ENCODE measurements at regions not wholly inside any gene's neighbourhood (a gene's known extent, or its start where the extent isn't known, plus 50 kb on each side); places are given as distances from the start of the nearest gene placed in this dataset.

GRCh38 chr10:9681655-9682054 lies 1336.0 kb upstream of the CELF2 start:
- H3K27me3 Mint-ChIP-seq = no peaks in the 10 kb centered on the region
- H3K4me1 Mint-ChIP-seq (ENCODE audit: low read depth) = no peaks in the 10 kb centered on the region
- H3K4me3 Mint-ChIP-seq (ENCODE audit: low read depth) = no peak overlapping the region
- peaks cover 10% of the 10 kb centered on the region for H3K9me3 Mint-ChIP-seq (ENCODE audit: low read depth)
- H3K36me3 Mint-ChIP-seq (ENCODE audit: insufficient read depth) = peaks cover 1% of the 10 kb centered on the region
- DNase-seq (ENCODE audit: low spot score, unreplicated experiment) = no peak
- no peak overlapping the region for H3K27ac Mint-ChIP-seq
- no peak for TF ChIP-seq CTCF (IDR thresholded peaks at IDR 0.05; ENCODE audit: unreplicated experiment)

GRCh38 chr10:9682802-9683201 lies 1334.9 kb upstream of the CELF2 start:
- no peak for TF ChIP-seq CTCF (IDR thresholded peaks at IDR 0.05; ENCODE audit: unreplicated experiment)
- H3K4me3 Mint-ChIP-seq (ENCODE audit: low read depth) = no peak overlapping the region
- peaks cover 1% of the 10 kb centered on the region for H3K36me3 Mint-ChIP-seq (ENCODE audit: insufficient read depth)
- H3K4me1 Mint-ChIP-seq (ENCODE audit: low read depth) = no peaks in the 10 kb centered on the region
- H3K27ac Mint-ChIP-seq = no peak overlapping the region
- no peak for DNase-seq (ENCODE audit: low spot score, unreplicated experiment)
- H3K9me3 Mint-ChIP-seq (ENCODE audit: low read depth) = peaks cover 10% of the 10 kb centered on the region
- no peaks in the 10 kb centered on the region for H3K27me3 Mint-ChIP-seq

GRCh38 chr10:9684186-9684585 lies 1333.5 kb upstream of the CELF2 start:
- Mint-ChIP-seq H3K27me3 (no peaks in the 10 kb centered on the region), H3K9me3 (ENCODE audit: low read depth) (peaks cover 10% of the 10 kb centered on the region), H3K36me3 (ENCODE audit: insufficient read depth) (peaks cover 1% of the 10 kb centered on the region), H3K4me3 (ENCODE audit: low read depth) (no peak overlapping the region), H3K4me1 (ENCODE audit: low read depth) (no peaks in the 10 kb centered on the region), H3K27ac (no peak overlapping the region)
- DNase-seq (ENCODE audit: low spot score, unreplicated experiment) = no peak
- TF ChIP-seq CTCF (IDR thresholded peaks at IDR 0.05; ENCODE audit: unreplicated experiment) = no peak

GRCh38 chr10:9685596-9685995 lies 1332.1 kb upstream of the CELF2 start:
- Mint-ChIP-seq H3K9me3 (ENCODE audit: low read depth) (peaks cover 5% of the 10 kb centered on the region), H3K27me3 (no peaks in the 10 kb centered on the region), H3K4me3 (ENCODE audit: low read depth) (no peak overlapping the region), H3K4me1 (ENCODE audit: low read depth) (no peaks in the 10 kb centered on the region), H3K36me3 (ENCODE audit: insufficient read depth) (no peaks in the 10 kb centered on the region), H3K27ac (no peak overlapping the region)
- no peak for TF ChIP-seq CTCF (IDR thresholded peaks at IDR 0.05; ENCODE audit: unreplicated experiment)
- no peak for DNase-seq (ENCODE audit: low spot score, unreplicated experiment)

GRCh38 chr10:9688711-9689110 lies 1329.0 kb upstream of the CELF2 start:
- no peaks in the 10 kb centered on the region for H3K4me1 Mint-ChIP-seq (ENCODE audit: low read depth)
- H3K4me3 Mint-ChIP-seq (ENCODE audit: low read depth) = no peak overlapping the region
- no peak for DNase-seq (ENCODE audit: low spot score, unreplicated experiment)
- H3K27ac Mint-ChIP-seq = no peak overlapping the region
- H3K27me3 Mint-ChIP-seq = no peaks in the 10 kb centered on the region
- no peaks in the 10 kb centered on the region for H3K9me3 Mint-ChIP-seq (ENCODE audit: low read depth)
- H3K36me3 Mint-ChIP-seq (ENCODE audit: insufficient read depth) = no peaks in the 10 kb centered on the region
- TF ChIP-seq CTCF (IDR thresholded peaks at IDR 0.05; ENCODE audit: unreplicated experiment) = no peak

Data from progenitor cell of endocrine pancreas (in vitro differentiated cells).